ENCODE measurements at regions not wholly inside any gene's neighbourhood (a gene's known extent, or its start where the extent isn't known, plus 50 kb on each side); places are given as distances from the start of the nearest gene placed in this dataset.

GRCh38 chr5:173826086-173826427 is 62.1 kb upstream of the CPEB4 start:
- DNase-seq (ENCODE audit: low spot score) = no peak
- TF ChIP-seq CTCF (IDR thresholded peaks at IDR 0.05; ENCODE audit: extremely low read depth, insufficient read depth, missing control alignments) = no peak
- in situ Hi-C loops (cut with MboI; ENCODE audit: low pct_unique_long_range_greater_than_20kb, low sequenced_read_pairs, unreplicated experiment) = no loop called here

DNA sequence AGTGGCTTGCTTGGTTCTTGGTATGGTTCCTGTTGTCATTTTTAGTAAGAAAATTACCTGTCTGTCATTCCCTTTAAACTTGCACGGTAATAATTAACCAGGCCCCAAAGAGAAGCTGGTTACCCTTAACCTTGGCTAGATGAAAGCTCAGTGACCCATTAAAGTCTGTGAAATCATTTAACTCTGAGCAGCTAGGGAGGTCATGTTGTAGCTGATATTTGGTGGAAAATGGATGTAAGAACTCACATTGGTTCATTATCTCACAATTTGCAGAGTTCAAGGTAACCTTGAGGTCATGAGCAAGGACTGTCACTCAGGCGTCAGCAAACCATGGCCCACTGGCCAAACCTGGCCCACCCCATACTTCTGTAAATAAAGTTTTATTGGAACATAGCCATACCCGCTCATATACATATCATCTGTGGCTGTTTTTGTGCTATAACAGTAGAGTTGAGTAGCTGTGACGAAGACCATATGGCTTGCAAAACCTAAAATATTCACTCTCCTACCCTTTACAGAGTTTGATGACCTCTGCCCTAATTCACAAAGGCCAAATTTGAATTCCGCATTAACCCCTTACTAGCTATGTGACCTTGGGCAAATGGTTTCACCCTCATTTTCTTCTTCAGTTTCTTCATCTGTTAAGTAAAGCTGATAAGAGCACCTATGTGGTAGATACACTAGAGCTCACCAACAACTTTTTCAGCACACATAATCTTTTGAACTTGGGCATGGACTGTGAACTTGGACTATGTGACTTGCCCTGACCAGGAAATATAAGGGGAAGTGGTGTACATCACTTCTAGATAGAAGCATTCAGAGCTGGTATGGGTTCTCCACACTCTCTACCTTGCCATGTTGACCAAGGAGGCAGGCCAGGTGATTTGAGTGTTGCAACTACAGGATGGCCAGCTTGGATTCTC is 61.5 kb upstream of the CPEB4 start:
- no peak for TF ChIP-seq CTCF (IDR thresholded peaks at IDR 0.05; ENCODE audit: extremely low read depth, insufficient read depth, missing control alignments)
- in situ Hi-C loops (cut with MboI; ENCODE audit: low pct_unique_long_range_greater_than_20kb, low sequenced_read_pairs, unreplicated experiment) = no loop called here
- DNase-seq (ENCODE audit: low spot score) = no peak

GRCh38 chr5:173828952-173829351 is 59.2 kb upstream of the CPEB4 start:
- DNase-seq (ENCODE audit: low spot score) = no peak
- in situ Hi-C loops (cut with MboI; ENCODE audit: low pct_unique_long_range_greater_than_20kb, low sequenced_read_pairs, unreplicated experiment) = no loop called here
- TF ChIP-seq CTCF (IDR thresholded peaks at IDR 0.05; ENCODE audit: extremely low read depth, insufficient read depth, missing control alignments) = no peak

DNA sequence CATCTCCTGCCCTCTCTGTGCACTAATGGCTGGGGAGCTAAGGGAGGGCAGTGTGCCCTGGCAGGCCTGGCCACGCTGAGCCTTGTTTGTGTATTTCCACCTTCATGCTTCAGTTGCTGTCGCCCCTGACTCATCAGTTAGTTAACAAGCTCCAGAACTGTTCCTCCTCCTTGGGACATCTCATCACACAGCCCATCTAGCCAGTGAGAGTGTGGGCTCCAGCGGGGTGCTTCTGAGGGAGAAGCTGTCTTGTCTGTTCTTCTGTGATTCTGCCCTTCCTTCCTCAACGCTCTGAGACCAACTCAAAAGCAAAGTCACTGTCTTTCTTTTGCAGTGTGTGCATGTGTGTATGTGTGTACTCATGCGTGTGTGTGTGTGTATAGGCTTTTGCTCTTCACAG is 58.3 kb upstream of the CPEB4 start:
- TF ChIP-seq CTCF (IDR thresholded peaks at IDR 0.05; ENCODE audit: extremely low read depth, insufficient read depth, missing control alignments) = no peak
- in situ Hi-C loops (cut with MboI; ENCODE audit: low pct_unique_long_range_greater_than_20kb, low sequenced_read_pairs, unreplicated experiment) = no loop called here
- no peak for DNase-seq (ENCODE audit: low spot score)

DNA sequence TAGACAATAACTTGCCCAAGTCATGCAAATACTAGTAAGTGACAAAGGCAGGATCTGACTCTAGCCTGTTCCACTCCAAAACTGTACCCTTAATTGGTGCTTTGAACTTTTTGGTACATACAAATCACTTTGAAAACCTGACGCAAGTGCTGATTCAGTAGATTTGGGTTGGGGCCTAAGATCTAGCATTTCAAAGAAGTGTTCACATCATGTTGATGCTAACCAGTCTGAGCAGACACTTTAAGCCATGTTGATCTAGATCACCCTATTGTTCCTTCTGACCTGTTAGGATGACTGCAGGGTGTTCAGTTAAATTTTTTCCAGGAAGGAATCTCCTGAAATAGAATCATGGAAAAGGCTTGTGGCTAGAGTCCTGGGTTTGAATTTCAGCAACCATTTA is 57.7 kb upstream of the CPEB4 start:
- no peak for TF ChIP-seq CTCF (IDR thresholded peaks at IDR 0.05; ENCODE audit: extremely low read depth, insufficient read depth, missing control alignments)
- DNase-seq (ENCODE audit: low spot score) = no peak
- in situ Hi-C loops (cut with MboI; ENCODE audit: low pct_unique_long_range_greater_than_20kb, low sequenced_read_pairs, unreplicated experiment) = no loop called here

DNA sequence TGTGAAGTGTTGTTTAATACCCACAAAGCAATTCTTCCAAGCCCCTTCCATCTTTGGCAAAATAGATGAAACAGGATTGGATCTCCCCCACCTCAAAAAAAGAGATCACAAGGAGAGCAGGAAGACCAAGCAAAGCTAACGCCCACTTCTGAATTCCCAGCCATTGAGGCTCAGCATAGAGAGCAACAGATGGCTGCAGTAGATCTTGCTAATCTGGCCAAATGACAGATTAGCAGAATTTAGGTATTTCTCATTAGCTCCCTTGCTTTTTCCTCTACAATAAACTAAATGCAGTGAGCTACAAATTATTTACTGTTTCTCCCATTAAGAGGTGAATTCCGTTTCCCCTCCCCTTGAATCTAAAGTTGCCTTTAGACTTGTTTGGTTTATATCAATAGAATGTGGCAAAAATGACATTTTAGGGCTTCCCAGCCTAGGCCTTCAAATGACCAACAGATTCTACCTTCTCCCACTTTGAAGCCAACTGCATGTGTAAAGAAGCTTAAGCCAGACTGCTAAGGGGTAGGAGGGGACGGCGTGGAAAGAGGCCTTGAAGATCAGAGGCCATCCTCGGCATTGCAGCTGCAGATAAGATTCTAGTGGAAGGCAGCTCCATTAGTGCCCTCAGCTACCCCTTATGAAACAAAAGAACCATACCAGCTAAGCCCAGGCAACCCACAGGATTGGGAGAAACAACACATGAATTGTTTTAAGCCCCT is 56.8 kb upstream of the CPEB4 start:
- TF ChIP-seq CTCF (IDR thresholded peaks at IDR 0.05; ENCODE audit: extremely low read depth, insufficient read depth, missing control alignments) = no peak
- in situ Hi-C loops (cut with MboI; ENCODE audit: low pct_unique_long_range_greater_than_20kb, low sequenced_read_pairs, unreplicated experiment) = no loop called here
- DNase-seq (ENCODE audit: low spot score) = no peak
